NCI-H2227 treated with DMSO at 0.1 percent for 48 hours (cell line): ENCODE measurements at regions not wholly inside any gene's neighbourhood (a gene's known extent, or its start where the extent isn't known, plus 50 kb on each side); places are given as distances from the start of the nearest gene placed in this dataset.

ENCODE experiments used
- DNase-seq: peaks from one replicate; lab custom pipeline; 2025; lab: John Stamatoyannopoulos, UW

- DNase-seq = no peak
Observed at GRCh38 chr11:130640526-130640925, 192.1 kb downstream of the ADAMTS15 start.

- no peak for DNase-seq
Observed at GRCh38 chr11:130641876-130642275, 193.4 kb downstream of the ADAMTS15 start.

DNA sequence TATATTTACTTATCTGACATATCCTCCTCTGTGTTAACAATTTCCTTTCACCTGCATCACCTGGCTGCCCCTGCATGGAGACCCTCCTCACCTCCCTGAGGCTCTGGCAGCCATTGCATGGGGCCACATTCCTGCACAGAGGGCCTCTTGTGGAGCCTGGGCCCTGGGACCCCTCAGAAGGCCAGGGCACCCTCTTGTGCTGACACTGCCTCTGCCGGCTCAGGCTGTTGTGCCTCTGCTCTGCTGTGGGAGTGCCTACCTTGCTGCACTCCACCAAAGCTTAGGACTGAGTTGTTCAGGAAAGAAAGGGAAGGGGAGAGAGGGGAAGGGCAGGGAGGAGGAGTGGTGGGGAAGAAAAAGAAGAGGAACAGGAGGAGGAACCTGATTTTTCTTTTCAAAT, 194.5 kb downstream of the ADAMTS15 start:
- DNase-seq = no peak

- no peak for DNase-seq
Observed at GRCh38 chr11:130644187-130644586, 195.7 kb downstream of the ADAMTS15 start.

GRCh38 chr11:130645164-130645842, 196.9 kb downstream of the ADAMTS15 start:
- no peak for DNase-seq

DNA sequence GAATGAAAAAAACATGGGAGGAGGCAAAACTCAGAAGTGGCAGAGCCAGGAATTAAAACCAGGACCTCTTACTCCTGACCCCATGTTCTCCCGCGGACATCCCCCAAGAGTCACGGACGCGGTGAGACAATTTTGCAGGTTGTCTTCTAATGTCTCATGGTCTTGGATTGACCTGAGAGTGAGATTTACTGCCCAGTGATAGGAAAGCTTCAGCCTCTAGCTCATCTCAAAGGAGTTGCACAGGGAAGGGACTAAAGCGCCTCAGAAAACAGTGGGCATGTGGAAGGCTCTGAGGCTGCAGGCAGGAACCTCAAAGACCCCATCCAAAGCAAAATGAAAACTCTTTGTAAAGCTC, 197.4 kb downstream of the ADAMTS15 start:
- no peak for DNase-seq

DNA sequence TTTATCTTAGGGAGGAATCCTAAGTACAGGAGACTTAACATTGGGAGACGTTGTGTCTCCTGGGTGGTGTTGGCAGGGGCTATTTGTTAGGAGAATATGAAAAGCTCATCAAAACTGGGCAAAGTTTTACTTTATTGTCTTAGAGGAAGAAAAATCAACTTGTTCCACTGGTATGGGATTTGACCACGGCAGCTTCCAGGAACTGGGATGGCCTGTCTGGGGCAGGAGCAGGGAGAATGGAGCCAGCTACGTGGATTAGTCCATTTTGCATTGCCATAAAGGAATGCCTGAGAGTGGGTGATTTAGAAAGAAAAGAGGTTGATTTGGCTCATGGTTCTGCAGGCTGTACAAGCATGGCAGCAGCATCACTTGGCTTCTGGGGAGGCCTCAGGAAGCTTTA, 198.4 kb downstream of the ADAMTS15 start:
- DNase-seq = no peak

DNA sequence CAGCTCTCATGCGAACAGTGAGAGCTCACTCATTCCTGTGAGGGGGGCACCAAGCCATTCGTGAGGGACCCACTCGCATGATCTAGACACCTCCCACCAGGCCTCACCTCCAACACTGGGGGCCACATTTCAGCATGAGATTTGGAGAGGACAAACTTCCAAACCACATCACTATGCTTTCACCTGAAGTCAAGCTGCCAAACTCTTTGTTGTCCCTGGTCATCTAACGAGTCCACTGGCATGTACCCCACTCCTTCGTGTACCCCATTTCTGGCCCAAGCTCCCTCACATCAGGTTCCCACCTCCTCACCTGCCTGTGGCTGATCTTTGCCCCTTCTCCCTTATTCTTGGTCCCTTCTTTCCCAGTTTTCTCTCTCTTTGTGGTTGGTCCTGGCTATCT, 198.9 kb downstream of the ADAMTS15 start:
- no peak for DNase-seq

DNA sequence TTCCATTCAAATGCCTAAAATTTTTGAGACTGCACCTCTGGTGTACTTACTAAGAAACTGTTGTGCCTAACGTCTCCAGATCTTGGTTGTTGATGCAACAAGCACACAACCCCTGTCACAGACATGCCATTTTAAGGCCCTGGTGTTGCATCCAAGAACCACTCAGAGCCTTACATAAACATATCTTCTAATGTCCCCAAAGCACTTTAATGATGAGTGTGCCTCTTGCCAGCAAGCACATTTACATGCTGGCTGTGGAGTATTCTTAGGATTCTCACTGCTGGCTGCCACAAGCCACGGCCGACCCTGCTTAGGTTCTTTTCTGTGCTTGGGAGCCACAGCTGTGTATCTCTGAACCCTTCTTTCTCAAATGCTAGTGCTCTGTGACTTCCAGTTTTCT, 201.4 kb downstream of the ADAMTS15 start:
- no peak for DNase-seq

DNA sequence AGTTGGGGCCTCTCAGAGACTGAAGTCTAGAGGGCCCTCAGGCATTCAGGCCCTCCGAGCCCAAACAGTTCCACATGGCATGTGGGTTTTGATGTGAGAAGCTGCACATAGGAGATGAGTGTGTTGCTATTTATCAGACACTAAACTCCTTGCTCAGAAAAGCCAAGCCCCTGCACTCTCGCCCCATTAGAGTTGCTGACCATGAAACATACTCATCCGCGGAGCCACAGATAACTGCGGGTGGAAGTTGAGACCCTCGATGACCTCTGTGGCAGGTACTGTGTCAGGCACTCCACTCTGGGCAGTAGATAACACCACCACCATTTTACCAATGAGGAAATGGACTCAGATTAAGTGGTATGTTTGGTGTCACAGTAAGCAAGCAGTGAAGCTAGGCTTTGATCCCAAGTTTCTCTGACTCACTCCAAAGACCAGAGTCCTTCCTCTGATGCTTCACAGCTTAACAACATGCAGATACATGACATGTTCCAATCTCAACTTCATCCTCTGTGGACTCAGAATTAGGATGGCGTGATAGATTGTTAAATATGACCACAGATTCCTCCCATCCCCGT, 202.1 kb downstream of the ADAMTS15 start:
- DNase-seq = no peak

DNA sequence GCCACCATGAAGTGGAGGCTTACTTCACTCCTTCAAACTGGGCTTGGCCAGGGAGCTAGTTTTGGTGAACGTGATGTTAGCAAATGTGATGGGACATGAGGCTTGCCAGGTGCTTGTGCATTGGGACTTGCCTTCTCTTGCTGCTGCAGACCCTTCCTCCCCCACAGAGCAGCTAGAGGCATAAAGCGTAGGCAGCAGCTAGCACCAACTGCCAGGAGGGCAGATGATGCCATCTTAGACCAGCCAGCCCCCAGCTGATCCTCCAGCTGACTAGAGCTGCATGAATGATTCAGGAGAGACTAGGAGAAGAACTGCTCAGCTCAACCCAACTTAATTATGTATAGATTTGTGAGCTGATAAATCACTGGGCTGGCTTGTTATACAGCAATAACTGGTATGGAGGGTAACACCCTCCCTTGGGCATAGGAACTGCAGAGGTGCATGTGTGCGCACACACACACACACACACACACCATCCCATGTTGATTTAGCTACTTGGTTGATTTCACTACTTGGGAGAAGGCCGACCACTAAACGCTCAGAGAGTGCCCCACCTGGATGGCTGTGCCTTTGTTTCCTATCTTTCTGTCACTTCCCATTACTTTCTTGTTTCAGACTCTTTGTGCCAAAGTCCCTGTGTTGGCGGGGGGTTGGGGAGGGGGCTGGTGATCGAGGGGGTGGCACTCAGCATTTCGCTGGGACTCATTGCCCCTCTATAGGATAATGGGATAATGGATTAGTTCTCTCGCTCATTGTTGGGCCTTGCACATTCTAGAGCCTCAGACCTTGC, 202.8 kb downstream of the ADAMTS15 start:
- no peak for DNase-seq

DNA sequence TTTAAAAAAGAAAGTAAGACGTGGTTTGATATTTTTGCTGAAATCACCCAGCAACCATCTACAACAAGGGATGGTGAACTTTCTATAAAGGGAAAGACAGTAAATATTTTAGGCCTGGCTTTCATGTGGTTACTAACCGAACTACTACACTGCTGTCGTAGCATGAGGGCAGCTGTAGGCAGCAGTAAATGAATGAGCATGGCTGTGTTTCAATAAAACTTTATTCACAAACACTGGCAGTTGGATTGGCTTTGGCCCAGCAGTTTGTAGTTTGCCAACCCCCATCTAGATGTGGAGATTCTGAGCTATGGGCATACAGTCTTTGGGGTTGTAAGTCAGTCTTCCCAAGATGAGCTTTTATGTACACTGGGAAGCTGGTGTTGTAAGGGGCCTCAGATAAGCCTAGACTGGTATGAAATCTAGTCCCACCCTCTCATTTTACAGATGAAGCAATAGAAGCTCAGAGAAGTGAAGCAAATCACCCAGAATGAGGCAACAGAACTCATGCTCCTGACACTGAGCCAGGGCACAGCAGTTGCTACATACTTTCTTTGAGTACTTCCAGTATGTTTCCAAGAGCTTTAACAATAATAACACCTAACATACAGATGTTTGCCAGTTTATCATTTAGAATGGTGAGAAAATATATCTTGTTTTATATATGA, 204.4 kb downstream of the ADAMTS15 start:
- no peak for DNase-seq

DNA sequence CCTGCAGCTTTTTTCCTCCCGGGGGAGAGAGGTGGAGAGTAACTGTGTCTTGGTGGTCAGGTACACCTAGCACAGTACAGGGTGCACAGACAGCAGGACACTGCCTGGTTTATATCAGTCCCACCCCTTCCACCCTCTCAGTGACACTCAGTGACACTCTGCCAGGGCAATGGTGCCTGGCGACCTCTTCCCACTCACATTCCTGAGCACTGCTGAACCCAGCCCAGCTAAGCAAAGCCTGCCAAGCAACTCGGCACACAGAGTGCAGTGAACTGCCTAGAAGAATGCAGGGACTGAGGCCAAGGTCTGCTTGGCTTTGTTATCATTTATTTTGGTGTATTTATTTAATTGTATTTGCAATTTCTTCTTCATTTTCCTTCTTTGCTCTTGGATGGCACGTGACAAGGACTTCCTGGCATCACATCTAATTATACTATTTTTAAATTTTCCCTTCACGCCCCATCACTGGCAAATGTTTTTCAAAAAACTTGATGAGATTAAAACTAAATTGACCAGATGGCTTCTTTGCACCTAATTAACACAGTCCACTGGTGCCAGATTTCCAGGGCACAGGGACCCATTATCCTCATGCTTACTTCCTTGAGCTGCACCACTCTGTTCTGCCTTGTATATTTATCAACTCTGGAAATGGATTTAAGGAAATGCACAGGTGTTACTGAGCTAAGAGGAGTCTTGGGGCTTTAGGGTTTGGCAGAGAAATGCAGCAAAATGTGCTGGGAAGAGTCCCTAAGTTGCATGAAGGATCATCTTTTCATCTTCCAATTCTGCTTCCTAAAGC, 205.6 kb downstream of the ADAMTS15 start:
- DNase-seq = no peak

GRCh38 chr11:130655300-130655699, 206.9 kb downstream of the ADAMTS15 start:
- no peak for DNase-seq

GRCh38 chr11:130666781-130667251, 218.4 kb downstream of the ADAMTS15 start:
- DNase-seq = no peak

DNA sequence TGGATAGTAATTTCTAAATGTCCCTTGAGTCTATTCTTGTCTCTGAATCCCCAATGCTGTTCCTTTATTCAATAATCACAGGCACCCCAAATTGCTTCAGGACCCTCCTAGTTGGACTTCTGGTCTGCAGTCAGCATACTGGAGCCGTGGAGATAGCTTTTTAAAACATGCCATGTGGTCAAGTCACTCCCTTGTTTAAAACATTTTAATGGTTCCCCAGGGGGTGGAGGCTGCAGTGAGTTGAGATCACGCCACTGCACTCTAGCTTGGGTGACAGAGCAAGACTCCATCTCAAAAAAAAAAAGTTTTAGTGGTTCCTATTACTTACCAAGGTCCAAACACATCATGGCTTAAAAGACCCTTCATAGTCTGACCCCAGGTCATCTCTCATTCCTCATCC, 220.3 kb downstream of the ADAMTS15 start:
- no peak for DNase-seq

GRCh38 chr11:130670200-130670599, 221.8 kb downstream of the ADAMTS15 start:
- DNase-seq = no peak

DNA sequence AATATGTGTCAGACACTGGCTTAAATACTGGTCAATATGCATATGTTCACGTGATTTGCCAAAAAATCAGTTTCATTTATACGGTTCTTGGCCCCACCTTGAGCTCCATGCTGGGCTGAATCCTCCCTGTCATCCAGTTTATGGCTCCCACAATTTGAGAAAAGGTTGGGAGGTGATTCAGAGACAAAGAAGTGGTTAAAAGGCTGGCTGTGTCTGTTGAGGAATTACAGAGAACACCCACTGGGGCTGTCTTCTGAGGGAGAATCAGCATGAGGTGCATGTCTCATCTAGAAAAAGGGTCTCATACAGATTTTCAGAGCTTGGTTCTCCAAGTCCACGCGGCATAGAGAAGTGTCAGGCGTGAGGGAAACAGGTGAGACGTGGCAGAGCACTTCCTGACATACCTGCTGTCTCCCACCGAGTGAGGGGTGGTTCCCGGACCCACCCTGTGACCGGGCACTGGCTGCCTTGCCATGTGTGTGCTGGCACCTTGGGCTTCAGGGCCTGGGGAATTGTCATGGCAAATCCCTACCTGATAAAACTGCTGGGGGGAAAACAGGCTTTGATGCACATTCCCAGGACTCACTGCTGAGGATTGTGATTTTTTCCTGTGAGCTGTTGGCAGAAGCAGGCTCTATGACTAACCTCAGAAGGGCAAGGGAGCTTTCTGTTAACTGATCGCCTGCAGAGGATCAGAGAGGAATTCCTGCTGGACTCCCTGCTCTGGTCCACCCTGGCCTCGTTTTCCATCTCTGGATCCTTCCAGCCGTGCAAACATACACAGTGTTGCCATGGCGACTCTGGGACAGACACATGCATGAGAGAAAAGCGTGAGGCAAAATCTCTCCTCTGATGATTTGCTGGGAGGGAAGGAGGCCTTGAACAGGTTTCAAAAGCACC, 223.6 kb downstream of the ADAMTS15 start:
- DNase-seq = no peak

- DNase-seq = no peak
Observed at GRCh38 chr11:130672911-130673310, 224.5 kb downstream of the ADAMTS15 start.

- DNase-seq = no peak
Observed at GRCh38 chr11:130673698-130674097, 225.3 kb downstream of the ADAMTS15 start.
